ENCODE measurements at regions not wholly inside any gene's neighbourhood (a gene's known extent, or its start where the extent isn't known, plus 50 kb on each side); places are given as distances from the start of the nearest gene placed in this dataset.

DNA sequence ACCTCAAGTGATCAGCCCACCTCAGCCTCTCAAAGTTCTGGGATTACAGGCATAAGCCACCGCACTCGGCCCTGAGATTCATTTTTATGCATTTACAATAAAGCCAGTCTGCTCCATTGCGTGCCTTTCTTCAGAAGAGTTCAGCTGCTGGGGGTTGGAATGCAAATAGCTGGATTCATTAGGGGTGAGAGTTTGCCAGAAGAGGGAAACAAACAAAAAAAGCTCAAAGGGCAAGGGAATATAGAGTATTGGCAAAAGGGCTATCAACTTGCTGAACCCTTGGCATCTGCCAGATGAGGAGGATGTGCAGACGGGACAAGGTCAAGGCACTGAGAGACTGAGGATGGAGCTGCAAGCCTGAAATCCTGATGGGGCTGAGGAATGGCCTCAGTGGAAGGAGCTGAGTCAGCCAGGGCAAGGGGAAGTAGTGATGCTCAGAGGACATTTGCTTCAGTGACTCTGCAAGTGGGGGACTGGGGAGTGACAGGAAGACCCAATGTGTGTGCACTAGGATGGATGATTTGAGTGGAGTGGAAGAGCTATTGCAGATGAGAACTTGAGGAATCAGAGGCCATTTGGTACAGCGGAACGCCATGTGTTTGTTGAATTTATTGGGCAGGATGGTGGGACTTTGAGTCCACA, 75.0 kb upstream of the ARMC3 start:
- no peak for TF ChIP-seq POLR2AphosphoS5 (IDR thresholded peaks at IDR 0.05)
- TF ChIP-seq, protein P1, sequence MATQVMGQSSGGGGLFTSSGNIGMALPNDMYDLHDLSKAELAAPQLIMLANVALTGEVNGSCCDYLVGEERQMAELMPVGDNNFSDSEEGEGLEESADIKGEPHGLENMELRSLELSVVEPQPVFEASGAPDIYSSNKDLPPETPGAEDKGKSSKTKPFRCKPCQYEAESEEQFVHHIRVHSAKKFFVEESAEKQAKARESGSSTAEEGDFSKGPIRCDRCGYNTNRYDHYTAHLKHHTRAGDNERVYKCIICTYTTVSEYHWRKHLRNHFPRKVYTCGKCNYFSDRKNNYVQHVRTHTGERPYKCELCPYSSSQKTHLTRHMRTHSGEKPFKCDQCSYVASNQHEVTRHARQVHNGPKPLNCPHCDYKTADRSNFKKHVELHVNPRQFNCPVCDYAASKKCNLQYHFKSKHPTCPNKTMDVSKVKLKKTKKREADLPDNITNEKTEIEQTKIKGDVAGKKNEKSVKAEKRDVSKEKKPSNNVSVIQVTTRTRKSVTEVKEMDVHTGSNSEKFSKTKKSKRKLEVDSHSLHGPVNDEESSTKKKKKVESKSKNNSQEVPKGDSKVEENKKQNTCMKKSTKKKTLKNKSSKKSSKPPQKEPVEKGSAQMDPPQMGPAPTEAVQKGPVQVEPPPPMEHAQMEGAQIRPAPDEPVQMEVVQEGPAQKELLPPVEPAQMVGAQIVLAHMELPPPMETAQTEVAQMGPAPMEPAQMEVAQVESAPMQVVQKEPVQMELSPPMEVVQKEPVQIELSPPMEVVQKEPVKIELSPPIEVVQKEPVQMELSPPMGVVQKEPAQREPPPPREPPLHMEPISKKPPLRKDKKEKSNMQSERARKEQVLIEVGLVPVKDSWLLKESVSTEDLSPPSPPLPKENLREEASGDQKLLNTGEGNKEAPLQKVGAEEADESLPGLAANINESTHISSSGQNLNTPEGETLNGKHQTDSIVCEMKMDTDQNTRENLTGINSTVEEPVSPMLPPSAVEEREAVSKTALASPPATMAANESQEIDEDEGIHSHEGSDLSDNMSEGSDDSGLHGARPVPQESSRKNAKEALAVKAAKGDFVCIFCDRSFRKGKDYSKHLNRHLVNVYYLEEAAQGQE (IDR thresholded peaks at IDR 0.05; ENCODE audit: borderline replicate concordance), result no peak
